Chondrocyte (in vitro differentiated cells): ENCODE measurements at regions not wholly inside any gene's neighbourhood (a gene's known extent, or its start where the extent isn't known, plus 50 kb on each side); places are given as distances from the start of the nearest gene placed in this dataset.

Experiments used
- DNase-seq: peaks from one replicate; pipeline ENCODE4 v3.0.0; 2021; ENCODE audit warnings: mixed read lengths, low spot score
- H3K27ac Mint-ChIP-seq: one replicate; pipeline ENCODE4 v1.8.0; 2021; ENCODE audit warnings: mild to moderate bottlenecking, moderate library complexity, mixed read lengths; ENCODE audit not compliant: unreplicated experiment
- H3K27me3 Mint-ChIP-seq: 2 replicates; pipeline ENCODE4 v1.8.0; 2021; ENCODE audit warnings: low read depth, mixed read lengths
- H3K36me3 Mint-ChIP-seq: 2 replicates; pipeline ENCODE4 v1.8.0; 2021; ENCODE audit warnings: low read depth, mixed read lengths
- H3K4me1 Mint-ChIP-seq: 2 replicates; pipeline ENCODE4 v1.8.0; 2021; ENCODE audit warnings: low read depth, mild to moderate bottlenecking, mixed read lengths
- H3K4me3 Mint-ChIP-seq: one replicate; pipeline ENCODE4 v1.8.0; 2021; ENCODE audit warnings: mild to moderate bottlenecking, moderate library complexity, mixed read lengths; ENCODE audit not compliant: unreplicated experiment
- H3K9me3 Mint-ChIP-seq: 2 replicates; pipeline ENCODE4 v1.8.0; 2021; ENCODE audit warnings: low read depth, mixed read lengths
- CTCF ChIP-seq: fragments of 200-600 bp; sonication (generic); IDR thresholded peaks from 2 replicates; pipeline ENCODE4 v1.5.0; 2021; ENCODE audit warnings: antibody characterized with exemption, mild to moderate bottlenecking, moderate library complexity

GRCh38 chr17:13351046-13351445, 250.7 kb downstream of the HS3ST3A1 start:
- Mint-ChIP-seq H3K27me3 (no peaks in the 10 kb centered on the region), H3K27ac (peak overlapping the region; percentile 69), H3K4me1 (peaks cover 51% of the 10 kb centered on the region), H3K4me3 (no peak overlapping the region), H3K36me3 (peaks cover 2% of the 10 kb centered on the region), H3K9me3 (peaks cover 9% of the 10 kb centered on the region)
- TF ChIP-seq CTCF: no peak
- no peak for DNase-seq

GRCh38 chr17:13350466-13350865, 251.3 kb downstream of the HS3ST3A1 start:
- TF ChIP-seq CTCF: no peak
- peaks cover 55% of the 10 kb centered on the region for H3K4me1 Mint-ChIP-seq
- H3K27me3 Mint-ChIP-seq: no peaks in the 10 kb centered on the region
- peaks cover 2% of the 10 kb centered on the region for H3K36me3 Mint-ChIP-seq
- H3K9me3 Mint-ChIP-seq: peaks cover 9% of the 10 kb centered on the region
- H3K27ac Mint-ChIP-seq: no peak overlapping the region
- DNase-seq: no peak
- no peak overlapping the region for H3K4me3 Mint-ChIP-seq

- peak overlapping the region; percentile 87 for H3K27ac Mint-ChIP-seq
- no peak overlapping the region for H3K4me3 Mint-ChIP-seq
- peaks cover 2% of the 10 kb centered on the region for H3K36me3 Mint-ChIP-seq
- peaks cover 44% of the 10 kb centered on the region for H3K4me1 Mint-ChIP-seq
- H3K27me3 Mint-ChIP-seq: no peaks in the 10 kb centered on the region
- H3K9me3 Mint-ChIP-seq: peaks cover 9% of the 10 kb centered on the region
- DNase-seq: no peak
- TF ChIP-seq CTCF: no peak
Observed at GRCh38 chr17:13346996-13347762, 254.6 kb downstream of the HS3ST3A1 start.

- peak overlapping the region; percentile 85 for H3K27ac Mint-ChIP-seq
- H3K27me3 Mint-ChIP-seq: no peaks in the 10 kb centered on the region
- peaks cover 41% of the 10 kb centered on the region for H3K4me1 Mint-ChIP-seq
- peaks cover 2% of the 10 kb centered on the region for H3K36me3 Mint-ChIP-seq
- no peak for TF ChIP-seq CTCF
- H3K9me3 Mint-ChIP-seq: peaks cover 9% of the 10 kb centered on the region
- DNase-seq: no peak
- no peak overlapping the region for H3K4me3 Mint-ChIP-seq
Observed at GRCh38 chr17:13346592-13346991, 255.1 kb downstream of the HS3ST3A1 start.

GRCh38 chr17:13346081-13346533, 255.6 kb downstream of the HS3ST3A1 start:
- peaks cover 2% of the 10 kb centered on the region for H3K36me3 Mint-ChIP-seq
- no peaks in the 10 kb centered on the region for H3K27me3 Mint-ChIP-seq
- peak overlapping the region; percentile 85 for H3K27ac Mint-ChIP-seq
- peaks cover 36% of the 10 kb centered on the region for H3K4me1 Mint-ChIP-seq
- H3K4me3 Mint-ChIP-seq: no peak overlapping the region
- H3K9me3 Mint-ChIP-seq: peaks cover 9% of the 10 kb centered on the region
- TF ChIP-seq CTCF: no peak
- DNase-seq: no peak
